GM19455 (cell line): ENCODE measurements at regions not wholly inside any gene's neighbourhood (a gene's known extent, or its start where the extent isn't known, plus 50 kb on each side); places are given as distances from the start of the nearest gene placed in this dataset.

Experiments
- ATAC-seq: cut with Tn5 transposase; IDR thresholded peaks from one replicate; pipeline ENCODE4 v1.9.1; 2021; ENCODE audit not compliant: unreplicated experiment

- ATAC-seq, result no peak
Measured at GRCh38 chr21:35329940-35330660, 281.0 kb upstream of the RUNX1 start.

GRCh38 chr21:35328856-35329455 is 279.9 kb upstream of the RUNX1 start:
- ATAC-seq, result no peak

- ATAC-seq, result no peak
Measured at GRCh38 chr21:35326677-35327076, 277.6 kb upstream of the RUNX1 start.

GRCh38 chr21:35325953-35326352 is 276.9 kb upstream of the RUNX1 start:
- ATAC-seq, result no peak

GRCh38 chr21:35324372-35325220 is 275.5 kb upstream of the RUNX1 start:
- no peak for ATAC-seq

GRCh38 chr21:35323947-35324346 is 274.8 kb upstream of the RUNX1 start:
- ATAC-seq, result no peak

- ATAC-seq, result no peak
Measured at GRCh38 chr21:35321322-35322200, 272.5 kb upstream of the RUNX1 start.

- ATAC-seq, result no peak
Measured at GRCh38 chr21:35319684-35320283, 270.7 kb upstream of the RUNX1 start.

GRCh38 chr21:35316933-35317332 is 267.8 kb upstream of the RUNX1 start:
- no peak for ATAC-seq

GRCh38 chr21:35316456-35316855 is 267.4 kb upstream of the RUNX1 start:
- ATAC-seq, result no peak

- ATAC-seq, result no peak
Measured at GRCh38 chr21:35314857-35315582, 265.9 kb upstream of the RUNX1 start.

GRCh38 chr21:35311985-35312384 is 262.9 kb upstream of the RUNX1 start:
- no peak for ATAC-seq

- no peak for ATAC-seq
Measured at GRCh38 chr21:35309316-35309715, 260.2 kb upstream of the RUNX1 start.

GRCh38 chr21:35303085-35303484 is 254.0 kb upstream of the RUNX1 start:
- ATAC-seq, result no peak

GRCh38 chr21:35298757-35299156 is 249.7 kb upstream of the RUNX1 start:
- ATAC-seq, result no peak

- no peak for ATAC-seq
Measured at GRCh38 chr21:35297665-35298064, 248.6 kb upstream of the RUNX1 start.

GRCh38 chr21:35294231-35294898 is 245.3 kb upstream of the RUNX1 start:
- no peak for ATAC-seq

- no peak for ATAC-seq
Measured at GRCh38 chr21:35291973-35292627, 243.0 kb upstream of the RUNX1 start.

- ATAC-seq, result no peak
Measured at GRCh38 chr21:35291034-35291433, 241.9 kb upstream of the RUNX1 start.
